Astrocyte of the spinal cord (primary cell): ENCODE measurements at regions not wholly inside any gene's neighbourhood (a gene's known extent, or its start where the extent isn't known, plus 50 kb on each side); places are given as distances from the start of the nearest gene placed in this dataset.
"Not testable (repeated sequence)": the region's sequence is repeated elsewhere in the genome, so short reads cannot be mapped to it uniquely, and the experiment has no call there.

Source experiments
- DNase-seq: peaks from one replicate; pipeline ENCODE4 v3.0.0; 2011; ENCODE audit warnings: low read depth, low spot score
- H3K4me3 ChIP-seq: 2 replicates; pipeline ENCODE4 v1.5.1; 2011; ENCODE audit warnings: low read depth, mild to moderate bottlenecking, low read length, moderate library complexity
- in situ Hi-C: cut with HindIII; loops from 2 replicates; pipeline ENCODE4 v1.10.0; 2017; ENCODE audit warnings: low sequenced_read_pairs
- TF ChIP-seq, protein P1 (sequence below): IDR thresholded peaks from 2 replicates; pipeline ENCODE4 v1.5.1; 2012; ENCODE audit warnings: low read depth, mild to moderate bottlenecking, low read length, inconsistent platforms

DNA sequence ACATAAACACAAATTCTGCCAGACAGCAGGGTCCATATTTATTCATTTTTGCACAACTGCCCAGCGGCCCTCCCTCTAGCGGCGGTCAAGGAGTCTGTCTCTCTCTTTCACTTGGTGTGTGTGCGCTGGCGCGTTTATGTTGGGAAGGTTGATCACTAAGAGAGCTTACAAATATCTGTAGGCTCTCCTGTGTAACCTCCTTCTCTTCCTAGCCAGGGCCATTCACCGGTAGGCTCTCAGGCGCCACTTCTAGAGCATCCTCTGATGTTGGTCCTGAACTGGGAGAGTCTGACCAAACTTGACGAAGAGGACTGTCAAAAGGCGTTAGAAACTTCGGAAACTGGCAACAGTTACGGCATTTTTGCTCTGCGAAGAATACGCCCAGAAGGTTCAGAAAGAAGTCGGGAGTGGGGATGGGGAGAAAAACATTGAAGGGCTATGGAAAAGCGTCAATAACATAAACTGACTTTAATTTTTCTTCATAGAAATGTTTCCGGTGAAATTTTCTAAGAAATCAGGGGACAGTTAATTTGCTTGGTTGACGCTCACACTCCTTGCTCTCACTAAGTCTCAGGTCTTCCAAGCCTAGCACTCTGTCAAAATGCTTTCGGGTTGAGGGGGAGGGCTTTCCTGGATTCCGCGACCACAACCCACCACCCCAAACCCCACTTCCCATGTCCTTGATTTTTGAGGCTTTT, 731.1 kb downstream of the ZWINT start:
- in situ Hi-C loops: no loop called here
- H3K4me3 ChIP-seq: peak overlapping the region; percentile 49
- TF ChIP-seq, protein P1, sequence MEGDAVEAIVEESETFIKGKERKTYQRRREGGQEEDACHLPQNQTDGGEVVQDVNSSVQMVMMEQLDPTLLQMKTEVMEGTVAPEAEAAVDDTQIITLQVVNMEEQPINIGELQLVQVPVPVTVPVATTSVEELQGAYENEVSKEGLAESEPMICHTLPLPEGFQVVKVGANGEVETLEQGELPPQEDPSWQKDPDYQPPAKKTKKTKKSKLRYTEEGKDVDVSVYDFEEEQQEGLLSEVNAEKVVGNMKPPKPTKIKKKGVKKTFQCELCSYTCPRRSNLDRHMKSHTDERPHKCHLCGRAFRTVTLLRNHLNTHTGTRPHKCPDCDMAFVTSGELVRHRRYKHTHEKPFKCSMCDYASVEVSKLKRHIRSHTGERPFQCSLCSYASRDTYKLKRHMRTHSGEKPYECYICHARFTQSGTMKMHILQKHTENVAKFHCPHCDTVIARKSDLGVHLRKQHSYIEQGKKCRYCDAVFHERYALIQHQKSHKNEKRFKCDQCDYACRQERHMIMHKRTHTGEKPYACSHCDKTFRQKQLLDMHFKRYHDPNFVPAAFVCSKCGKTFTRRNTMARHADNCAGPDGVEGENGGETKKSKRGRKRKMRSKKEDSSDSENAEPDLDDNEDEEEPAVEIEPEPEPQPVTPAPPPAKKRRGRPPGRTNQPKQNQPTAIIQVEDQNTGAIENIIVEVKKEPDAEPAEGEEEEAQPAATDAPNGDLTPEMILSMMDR: peak; percentile 84
- peak; percentile 67 for DNase-seq

DNA sequence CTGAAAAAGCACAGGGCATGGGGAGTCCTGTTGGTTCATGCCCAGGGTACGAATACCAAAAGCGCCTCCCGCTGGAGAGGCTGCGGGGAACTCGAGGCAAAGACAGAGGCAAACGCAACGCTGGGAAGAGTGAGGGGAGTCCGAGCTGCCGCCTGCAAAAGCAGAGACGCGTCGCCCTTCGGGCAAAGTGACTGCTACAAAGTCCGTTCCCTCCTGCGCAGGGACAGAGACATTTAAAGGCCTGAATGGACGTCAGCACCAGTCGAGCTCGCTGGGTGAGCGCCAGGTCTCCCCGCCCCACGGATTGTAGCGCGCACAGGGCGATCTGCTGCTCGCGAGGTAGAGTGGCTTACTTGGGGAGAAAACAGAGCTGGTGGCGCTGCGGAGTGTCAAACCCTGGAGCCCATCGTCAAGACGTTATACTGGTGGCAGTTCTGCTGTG, 732.8 kb downstream of the ZWINT start:
- in situ Hi-C loops: no loop called here
- DNase-seq: peak; percentile 17
- peak overlapping the region; percentile 35 for H3K4me3 ChIP-seq
- TF ChIP-seq, protein P1: no peak

DNA sequence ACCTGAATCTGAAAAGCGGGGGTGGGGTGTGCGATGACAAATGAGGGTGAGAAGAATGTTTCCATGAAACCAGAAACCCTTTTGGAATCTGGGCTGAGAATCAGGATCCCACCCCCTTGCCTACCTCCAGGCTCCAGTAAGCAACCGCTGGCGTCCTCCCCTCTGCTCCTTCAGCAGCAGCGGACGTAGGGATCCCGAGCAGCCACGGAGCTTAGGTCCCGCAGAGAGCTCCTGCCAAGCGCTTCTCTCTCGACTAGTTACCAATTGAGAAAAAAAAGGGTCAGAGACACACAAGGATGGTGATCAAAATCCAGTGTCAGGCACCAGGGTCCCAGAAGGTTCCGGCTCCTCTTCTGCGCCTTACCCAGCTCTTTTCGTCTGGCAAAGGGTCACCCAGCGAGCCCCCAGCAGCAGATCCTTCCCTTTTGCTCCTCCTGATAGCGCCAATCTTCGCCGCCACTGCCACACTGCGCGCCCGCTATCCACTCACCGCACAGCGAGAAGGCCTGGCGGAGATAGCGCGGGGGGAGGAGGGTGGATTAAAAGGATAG, 733.5 kb downstream of the ZWINT start:
- DNase-seq: peak; percentile 4
- peak overlapping the region; percentile 35 for H3K4me3 ChIP-seq
- in situ Hi-C loops: no loop called here
- TF ChIP-seq, protein P1: no peak

DNA sequence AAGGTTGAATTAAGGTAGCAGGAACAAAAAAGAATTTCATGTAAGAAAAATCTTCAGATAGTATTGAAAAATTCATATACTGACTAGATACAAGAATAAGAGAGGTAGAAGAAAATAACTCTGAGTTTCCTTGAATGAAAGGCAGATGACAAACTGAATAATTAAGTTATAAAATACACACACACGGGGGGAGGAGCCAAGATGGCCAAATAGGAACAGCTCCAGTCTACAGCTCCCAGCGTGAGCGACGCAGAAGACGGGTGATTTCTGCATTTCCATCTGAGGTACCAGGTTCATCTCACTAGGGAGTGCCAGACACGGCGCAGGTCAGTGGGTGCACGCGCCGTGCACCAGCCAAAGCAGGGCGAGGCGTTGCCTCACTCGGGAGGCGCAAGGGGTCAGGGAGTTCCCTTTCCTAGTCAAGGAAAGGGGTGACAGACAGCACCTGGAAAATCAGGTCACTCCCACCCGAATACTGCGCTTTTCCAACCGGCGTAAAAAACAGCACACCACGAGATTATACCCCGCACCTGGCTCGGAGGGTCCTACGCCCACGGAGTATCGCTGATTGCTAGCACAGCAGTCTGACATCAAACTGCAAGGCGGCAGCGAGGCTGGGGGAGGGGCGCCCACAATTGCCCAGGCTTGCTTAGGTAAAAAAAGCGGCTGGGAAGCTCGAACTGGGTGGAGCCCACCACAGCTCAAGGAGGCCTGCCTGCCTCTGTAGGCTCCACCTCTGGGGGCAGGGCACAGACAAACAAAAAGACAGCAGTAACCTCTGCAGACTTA, 759.2 kb downstream of the ZWINT start:
- in situ Hi-C loops: not testable (repeated sequence)

DNA sequence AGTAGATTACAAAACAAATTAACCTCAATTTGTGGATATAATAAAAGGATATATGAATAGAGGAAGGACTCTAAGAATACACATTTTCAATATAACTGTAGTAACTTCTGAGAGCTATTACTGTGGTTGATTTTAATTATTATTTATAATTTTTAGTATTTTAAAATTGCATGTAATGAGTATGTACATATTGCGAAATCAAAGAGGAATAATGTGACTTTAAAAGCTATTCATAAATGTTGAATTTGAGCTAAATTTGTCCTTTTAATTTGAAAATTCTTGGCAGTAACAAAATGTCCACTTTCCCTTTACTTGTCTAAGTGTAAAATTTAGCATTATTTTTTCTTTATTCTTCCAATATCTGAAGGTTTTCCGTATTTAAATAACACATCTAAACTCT, 750.6 kb upstream of the PCDH15 start:
- H3K4me3 ChIP-seq: no peak overlapping the region
- DNase-seq: no peak
- in situ Hi-C loops: no loop called here
- TF ChIP-seq, protein P1: no peak

More for the DNA sequence above, 759.2 kb downstream of the ZWINT start:
- peak overlapping the region; percentile 29 for H3K4me3 ChIP-seq
- not testable (repeated sequence) for DNase-seq

DNA sequence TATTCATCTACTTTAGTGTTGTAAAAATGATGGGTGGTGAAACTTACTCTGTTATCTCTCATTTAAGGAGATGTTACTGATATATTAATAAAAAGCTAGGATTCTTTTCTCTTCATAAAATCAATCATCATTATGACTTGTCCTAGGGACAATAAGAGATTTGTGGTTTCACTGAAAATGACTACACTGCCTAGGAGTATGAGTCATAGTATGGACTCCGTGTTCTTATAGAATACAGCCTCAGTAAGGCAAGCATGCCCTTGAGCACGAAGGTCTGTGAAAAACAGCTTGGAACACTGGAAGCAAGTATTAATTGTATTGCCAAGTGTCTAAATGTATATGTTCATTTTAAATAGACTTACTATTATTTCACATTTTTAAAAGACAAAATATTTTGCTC, 749.2 kb upstream of the PCDH15 start:
- TF ChIP-seq, protein P1: no peak
- in situ Hi-C loops: no loop called here
- peak; percentile 54 for DNase-seq
- no peak overlapping the region for H3K4me3 ChIP-seq

DNA sequence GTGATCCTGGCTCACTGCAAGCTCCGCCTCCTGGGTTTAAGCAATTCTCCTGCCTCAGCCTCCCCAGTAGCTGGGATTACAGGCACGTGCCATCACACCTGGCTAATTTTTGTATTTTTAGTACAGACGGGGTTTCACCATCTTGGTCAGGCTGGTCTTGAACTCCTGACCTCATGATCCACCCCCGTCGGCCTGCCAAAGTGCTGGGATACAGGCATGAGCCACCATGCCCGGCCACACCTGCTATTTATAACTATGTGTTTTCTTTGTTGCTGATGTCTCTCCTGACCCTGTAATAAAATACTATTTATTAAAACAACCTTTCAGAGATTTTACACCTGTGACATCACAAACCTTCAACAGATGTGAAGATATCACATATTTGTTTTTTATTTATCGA, 736.5 kb upstream of the PCDH15 start:
- H3K4me3 ChIP-seq, DNase-seq, in situ Hi-C loops: not testable (repeated sequence)
